ENCODE measurements at regions not wholly inside any gene's neighbourhood (a gene's known extent, or its start where the extent isn't known, plus 50 kb on each side); places are given as distances from the start of the nearest gene placed in this dataset.

GRCh38 chr1:95475686-95476457 is 241.9 kb downstream of the RWDD3 start:
- Mint-ChIP-seq H3K4me1 (no peaks in the 10 kb centered on the region), H3K36me3 (ENCODE audit: low read depth) (no peaks in the 10 kb centered on the region), H3K27me3 (no peaks in the 10 kb centered on the region), H3K27ac (no peak overlapping the region), H3K9me3 (peaks cover 5% of the 10 kb centered on the region), H3K4me3 (no peak overlapping the region)
- POLR2A ChIA-PET: no interaction called here
- DNase-seq: no peak
- CTCF ChIA-PET: no interaction called here

GRCh38 chr1:95496307-95496706 is 262.3 kb downstream of the RWDD3 start:
- ChIA-PET CTCF (no interaction called here), POLR2A (no interaction called here)
- no peak overlapping the region for H3K27ac Mint-ChIP-seq
- H3K36me3 Mint-ChIP-seq (ENCODE audit: low read depth): no peaks in the 10 kb centered on the region
- no peak overlapping the region for H3K4me3 Mint-ChIP-seq
- H3K4me1 Mint-ChIP-seq: no peaks in the 10 kb centered on the region
- H3K27me3 Mint-ChIP-seq: no peaks in the 10 kb centered on the region
- H3K9me3 Mint-ChIP-seq: peaks cover 3% of the 10 kb centered on the region
- DNase-seq: no peak

GRCh38 chr1:95496773-95497172 is 262.8 kb downstream of the RWDD3 start:
- ChIA-PET CTCF (no interaction called here), POLR2A (no interaction called here)
- peaks cover 3% of the 10 kb centered on the region for H3K9me3 Mint-ChIP-seq
- H3K27ac Mint-ChIP-seq: no peak overlapping the region
- H3K36me3 Mint-ChIP-seq (ENCODE audit: low read depth): no peaks in the 10 kb centered on the region
- no peak for DNase-seq
- H3K4me1 Mint-ChIP-seq: no peaks in the 10 kb centered on the region
- no peaks in the 10 kb centered on the region for H3K27me3 Mint-ChIP-seq
- no peak overlapping the region for H3K4me3 Mint-ChIP-seq

- no peak for DNase-seq
- H3K27me3 Mint-ChIP-seq: no peaks in the 10 kb centered on the region
- H3K4me1 Mint-ChIP-seq: no peaks in the 10 kb centered on the region
- no peaks in the 10 kb centered on the region for H3K36me3 Mint-ChIP-seq (ENCODE audit: low read depth)
- H3K9me3 Mint-ChIP-seq: peaks cover 3% of the 10 kb centered on the region
- POLR2A ChIA-PET: no interaction called here
- H3K4me3 Mint-ChIP-seq: no peak overlapping the region
- CTCF ChIA-PET: no interaction called here
- no peak overlapping the region for H3K27ac Mint-ChIP-seq
Measured at GRCh38 chr1:95497566-95497965, 263.6 kb downstream of the RWDD3 start.

DNA sequence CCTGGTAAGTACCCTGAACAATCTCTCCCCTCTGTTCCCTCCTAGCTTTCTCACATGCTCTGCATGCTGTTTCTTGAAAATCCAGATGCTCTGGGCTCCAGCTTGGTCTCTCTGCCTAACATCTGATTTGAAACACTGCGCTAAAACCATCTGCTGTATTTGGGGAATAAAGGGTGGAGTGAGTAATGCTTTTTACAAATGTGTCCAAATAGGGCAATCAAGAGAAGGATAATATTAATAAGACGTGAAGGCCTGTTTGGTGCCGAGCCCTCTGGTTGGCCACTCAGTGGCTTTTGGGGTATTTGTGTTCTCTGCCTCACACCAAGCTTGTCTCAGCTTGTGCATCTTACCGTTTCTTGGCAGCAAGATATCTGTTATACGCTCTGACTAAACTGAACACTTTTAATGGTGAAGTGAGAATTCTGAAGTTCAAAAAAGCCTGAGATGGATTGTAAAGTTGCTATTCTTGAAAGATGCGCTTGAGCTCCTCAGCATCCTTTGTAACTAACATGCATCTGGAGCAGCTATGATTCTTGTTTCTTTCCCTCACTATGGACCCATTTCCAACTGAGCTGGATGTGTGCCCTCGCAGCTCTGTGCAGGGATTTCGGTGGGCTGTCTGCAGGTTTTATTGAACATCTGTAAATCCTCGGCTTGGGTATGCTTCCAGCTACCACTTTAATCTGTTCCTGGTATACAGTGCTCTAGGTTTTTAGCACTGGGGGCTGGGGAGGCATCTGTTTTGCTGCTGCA is 269.4 kb downstream of the RWDD3 start:
- Mint-ChIP-seq H3K27me3 (no peaks in the 10 kb centered on the region), H3K4me1 (no peaks in the 10 kb centered on the region), H3K9me3 (peaks cover 7% of the 10 kb centered on the region), H3K36me3 (ENCODE audit: low read depth) (no peaks in the 10 kb centered on the region), H3K4me3 (no peak overlapping the region), H3K27ac (no peak overlapping the region)
- no peak for DNase-seq
- ChIA-PET CTCF (no interaction called here), POLR2A (no interaction called here)

- ChIA-PET CTCF (interaction anchor here (0.7 kb wide), 1 partner anchor 76 kb away, joined by 3 read pairs; no protein-coding TSS in a partner anchor), POLR2A (no interaction called here)
- no peaks in the 10 kb centered on the region for H3K4me1 Mint-ChIP-seq
- peaks cover 7% of the 10 kb centered on the region for H3K9me3 Mint-ChIP-seq
- no peak for DNase-seq
- H3K27ac Mint-ChIP-seq: no peak overlapping the region
- H3K27me3 Mint-ChIP-seq: no peaks in the 10 kb centered on the region
- H3K4me3 Mint-ChIP-seq: no peak overlapping the region
- no peaks in the 10 kb centered on the region for H3K36me3 Mint-ChIP-seq (ENCODE audit: low read depth)
Measured at GRCh38 chr1:95504321-95504720, 270.3 kb downstream of the RWDD3 start.

GRCh38 chr1:95506736-95507414 is 272.9 kb downstream of the RWDD3 start:
- Mint-ChIP-seq H3K9me3 (peaks cover 10% of the 10 kb centered on the region), H3K4me1 (no peaks in the 10 kb centered on the region), H3K27ac (no peak overlapping the region), H3K4me3 (no peak overlapping the region), H3K36me3 (ENCODE audit: low read depth) (no peaks in the 10 kb centered on the region), H3K27me3 (no peaks in the 10 kb centered on the region)
- CTCF ChIA-PET: no interaction called here
- POLR2A ChIA-PET: no interaction called here
- DNase-seq: no peak

- no peaks in the 10 kb centered on the region for H3K27me3 Mint-ChIP-seq
- H3K27ac Mint-ChIP-seq: no peak overlapping the region
- peaks cover 6% of the 10 kb centered on the region for H3K9me3 Mint-ChIP-seq
- H3K4me3 Mint-ChIP-seq: no peak overlapping the region
- no peaks in the 10 kb centered on the region for H3K36me3 Mint-ChIP-seq (ENCODE audit: low read depth)
- ChIA-PET CTCF (interaction anchor here (0.7 kb wide), 1 partner anchor 10 kb away, joined by 5 read pairs; no protein-coding TSS in a partner anchor), POLR2A (no interaction called here)
- no peak for DNase-seq
- H3K4me1 Mint-ChIP-seq: no peaks in the 10 kb centered on the region
Measured at GRCh38 chr1:95509989-95510388, 276.0 kb downstream of the RWDD3 start.

- Mint-ChIP-seq H3K9me3 (peaks cover 7% of the 10 kb centered on the region), H3K27me3 (no peaks in the 10 kb centered on the region), H3K4me3 (no peak overlapping the region), H3K4me1 (no peaks in the 10 kb centered on the region), H3K27ac (no peak overlapping the region), H3K36me3 (ENCODE audit: low read depth) (no peaks in the 10 kb centered on the region)
- no peak for DNase-seq
- ChIA-PET CTCF (no interaction called here), POLR2A (no interaction called here)
Measured at GRCh38 chr1:95512925-95513324, 278.9 kb downstream of the RWDD3 start.

DNA sequence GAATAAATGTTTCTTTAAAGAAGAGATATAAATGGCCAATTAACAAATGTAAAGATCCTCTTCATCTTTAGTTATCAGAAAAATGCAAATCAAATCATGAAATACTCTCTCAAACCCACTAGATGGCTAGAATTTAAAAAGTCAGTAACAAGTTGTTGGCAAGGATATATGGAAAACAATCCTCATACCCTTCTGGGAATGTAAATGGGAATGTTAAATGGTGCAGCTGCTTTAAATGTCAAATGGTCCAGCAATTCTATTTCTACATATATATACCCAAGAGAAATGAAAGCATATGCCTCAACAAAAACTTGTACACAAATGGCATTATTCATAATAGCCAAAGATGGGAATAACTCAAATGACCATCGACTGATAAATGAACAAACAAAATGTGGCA is 283.5 kb downstream of the RWDD3 start:
- POLR2A ChIA-PET: no interaction called here
- CTCF ChIA-PET: no interaction called here
- H3K27ac Mint-ChIP-seq: no peak overlapping the region
- DNase-seq: no peak
- no peaks in the 10 kb centered on the region for H3K27me3 Mint-ChIP-seq
- no peaks in the 10 kb centered on the region for H3K36me3 Mint-ChIP-seq (ENCODE audit: low read depth)
- peaks cover 4% of the 10 kb centered on the region for H3K9me3 Mint-ChIP-seq
- no peak overlapping the region for H3K4me3 Mint-ChIP-seq
- no peaks in the 10 kb centered on the region for H3K4me1 Mint-ChIP-seq

DNA sequence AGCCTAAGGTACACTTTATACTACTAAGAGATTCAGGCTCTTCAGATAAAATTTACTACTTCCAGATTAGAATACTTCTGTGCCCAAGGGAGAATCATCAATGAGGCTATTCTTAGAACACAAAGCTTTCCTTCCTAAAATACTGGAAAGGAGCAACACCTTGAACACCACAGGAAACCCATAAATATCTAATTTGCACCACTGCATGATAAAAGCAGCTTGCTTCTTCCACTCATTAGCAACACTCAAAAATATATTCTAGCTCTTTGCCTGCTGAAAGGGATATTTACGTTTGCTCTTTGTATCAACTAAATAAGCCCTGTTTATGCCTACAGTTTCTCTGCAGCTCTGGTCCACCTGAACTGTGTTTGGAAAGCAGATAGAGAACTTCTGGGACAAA is 284.3 kb downstream of the RWDD3 start:
- ChIA-PET POLR2A (no interaction called here), CTCF (no interaction called here)
- no peaks in the 10 kb centered on the region for H3K36me3 Mint-ChIP-seq (ENCODE audit: low read depth)
- H3K4me1 Mint-ChIP-seq: no peaks in the 10 kb centered on the region
- no peak overlapping the region for H3K4me3 Mint-ChIP-seq
- H3K27me3 Mint-ChIP-seq: no peaks in the 10 kb centered on the region
- H3K27ac Mint-ChIP-seq: no peak overlapping the region
- DNase-seq: no peak
- H3K9me3 Mint-ChIP-seq: peaks cover 7% of the 10 kb centered on the region

- H3K4me1 Mint-ChIP-seq: no peaks in the 10 kb centered on the region
- ChIA-PET POLR2A (no interaction called here), CTCF (no interaction called here)
Measured at GRCh38 chr1:95520390-95520789, 286.4 kb downstream of the RWDD3 start.

GRCh38 chr1:95532335-95532734 is 298.3 kb downstream of the RWDD3 start:
- CTCF ChIA-PET: no interaction called here
- no peaks in the 10 kb centered on the region for H3K4me1 Mint-ChIP-seq

More at GRCh38 chr1:95520390-95520789, 286.4 kb downstream of the RWDD3 start:
- Mint-ChIP-seq H3K4me3 (no peak overlapping the region), H3K9me3 (peaks cover 14% of the 10 kb centered on the region), H3K27me3 (no peaks in the 10 kb centered on the region), H3K27ac (no peak overlapping the region), H3K36me3 (ENCODE audit: low read depth) (no peaks in the 10 kb centered on the region)
- no peak for DNase-seq

More at GRCh38 chr1:95532335-95532734, 298.3 kb downstream of the RWDD3 start:
- DNase-seq: no peak
- POLR2A ChIA-PET: no interaction called here
- H3K27ac Mint-ChIP-seq: no peak overlapping the region
- H3K9me3 Mint-ChIP-seq: peaks cover 5% of the 10 kb centered on the region
- no peak overlapping the region for H3K4me3 Mint-ChIP-seq
- no peaks in the 10 kb centered on the region for H3K36me3 Mint-ChIP-seq (ENCODE audit: low read depth)
- no peaks in the 10 kb centered on the region for H3K27me3 Mint-ChIP-seq
